ENCODE measurements at regions not wholly inside any gene's neighbourhood (a gene's known extent, or its start where the extent isn't known, plus 50 kb on each side); places are given as distances from the start of the nearest gene placed in this dataset.
A peak's percentile ranks its signal among the peaks of the same experiment; 100 is the strongest.

DNA sequence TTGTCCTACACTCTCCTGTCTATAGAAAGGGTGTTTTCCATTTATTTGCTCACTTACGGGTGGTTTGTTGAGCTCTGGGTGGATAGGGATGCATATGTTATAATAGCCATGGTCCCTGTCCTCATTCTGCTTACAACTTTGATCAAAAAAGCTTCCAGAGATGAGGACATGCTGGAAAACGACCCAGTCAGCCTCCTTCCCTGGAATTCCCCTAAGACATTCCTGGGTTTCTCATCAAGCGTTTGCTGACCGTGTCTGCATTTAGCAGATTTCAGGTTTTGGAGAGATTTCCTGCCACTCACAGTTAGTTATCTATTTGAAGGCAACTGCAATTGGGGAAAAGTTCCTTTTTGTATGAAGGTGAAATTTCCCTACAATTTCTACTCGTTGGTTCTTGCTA is 152.8 kb upstream of the AFDN start:
- 75% methylated on average over 5 of the region's 5 CpGs for WGBS, 2 donors
- TF ChIP-seq, protein P1, sequence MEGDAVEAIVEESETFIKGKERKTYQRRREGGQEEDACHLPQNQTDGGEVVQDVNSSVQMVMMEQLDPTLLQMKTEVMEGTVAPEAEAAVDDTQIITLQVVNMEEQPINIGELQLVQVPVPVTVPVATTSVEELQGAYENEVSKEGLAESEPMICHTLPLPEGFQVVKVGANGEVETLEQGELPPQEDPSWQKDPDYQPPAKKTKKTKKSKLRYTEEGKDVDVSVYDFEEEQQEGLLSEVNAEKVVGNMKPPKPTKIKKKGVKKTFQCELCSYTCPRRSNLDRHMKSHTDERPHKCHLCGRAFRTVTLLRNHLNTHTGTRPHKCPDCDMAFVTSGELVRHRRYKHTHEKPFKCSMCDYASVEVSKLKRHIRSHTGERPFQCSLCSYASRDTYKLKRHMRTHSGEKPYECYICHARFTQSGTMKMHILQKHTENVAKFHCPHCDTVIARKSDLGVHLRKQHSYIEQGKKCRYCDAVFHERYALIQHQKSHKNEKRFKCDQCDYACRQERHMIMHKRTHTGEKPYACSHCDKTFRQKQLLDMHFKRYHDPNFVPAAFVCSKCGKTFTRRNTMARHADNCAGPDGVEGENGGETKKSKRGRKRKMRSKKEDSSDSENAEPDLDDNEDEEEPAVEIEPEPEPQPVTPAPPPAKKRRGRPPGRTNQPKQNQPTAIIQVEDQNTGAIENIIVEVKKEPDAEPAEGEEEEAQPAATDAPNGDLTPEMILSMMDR (IDR thresholded peaks at IDR 0.05): no peak
- H3K4me3 ChIP-seq: no peak overlapping the region
- no peaks in the 10 kb centered on the region for H3K36me3 ChIP-seq
- intact Hi-C loops (cut with DNase I): no loop called here
- peaks cover 16 to 31% (median 21%) of the 10 kb centered on the region in 3 donors for H3K4me1 ChIP-seq
- H3K27me3 ChIP-seq: no peaks in the 10 kb centered on the region
- no peaks in the 10 kb centered on the region for H3K9me3 ChIP-seq
- FAIRE-seq: no peak
- no peak for DNase-seq
- no peak overlapping the region for H3K27ac ChIP-seq
- ATAC-seq: no peak

DNA sequence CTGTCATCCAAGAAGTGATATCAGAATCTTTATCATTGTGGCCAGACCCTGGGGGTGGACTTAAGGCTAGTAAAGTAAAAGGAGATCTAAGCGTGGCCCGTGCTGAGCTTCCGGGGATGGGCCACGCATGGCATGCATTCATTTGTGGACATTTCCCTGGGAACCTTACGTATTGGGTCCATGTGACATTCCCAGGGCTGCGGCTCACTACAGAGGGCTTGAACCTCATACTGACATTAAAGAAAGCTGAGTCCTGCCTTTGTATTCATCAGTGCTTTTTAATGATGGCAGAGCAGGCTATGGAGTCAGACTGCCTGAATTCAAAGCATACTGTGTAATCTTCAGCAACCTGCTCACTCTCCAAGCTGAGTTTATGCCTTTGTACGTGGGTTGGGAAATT is 152.2 kb upstream of the AFDN start:
- TF ChIP-seq, protein P1 (IDR thresholded peaks at IDR 0.05): no peak
- peak overlapping the region in 1 of 4 donors; percentile 73 for H3K27ac ChIP-seq
- H3K4me1 ChIP-seq: peaks cover 16 to 32% (median 21%) of the 10 kb centered on the region in 3 donors

DNA sequence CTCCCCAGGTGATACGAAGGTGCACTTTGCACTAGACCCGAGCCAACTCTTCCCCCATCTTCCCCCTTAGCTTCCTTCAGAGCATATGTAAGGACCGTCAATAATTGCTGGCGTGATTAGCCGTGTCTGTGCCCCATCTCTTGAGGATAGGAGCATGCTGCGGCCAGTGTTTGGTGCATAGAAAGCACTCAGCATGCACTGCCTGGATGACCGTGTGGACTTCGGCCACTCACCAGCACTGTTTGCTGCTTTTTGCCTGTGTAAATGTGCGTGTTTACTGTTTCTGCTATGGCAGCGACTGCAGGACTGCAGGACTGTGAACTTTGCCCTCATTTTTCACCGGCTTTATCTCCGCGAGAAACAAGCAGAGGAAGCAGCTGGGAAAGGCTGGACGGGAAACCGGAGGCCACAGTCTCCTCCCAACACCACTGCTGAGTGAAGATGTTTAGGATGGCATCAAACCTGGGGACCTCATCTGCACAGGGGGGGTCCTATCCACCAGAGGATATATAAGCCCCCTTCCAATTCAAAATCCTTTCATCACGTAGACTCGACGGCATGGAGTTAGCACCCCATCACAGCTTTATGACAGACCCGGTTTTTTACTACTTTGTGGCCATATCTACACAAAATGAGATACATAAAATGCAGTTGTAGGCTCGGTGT is 150.6 kb upstream of the AFDN start:
- Histone ChIP-seq H3K4me1 (peaks cover 16 to 32% (median 21%) of the 10 kb centered on the region in 3 donors), H3K4me3 (no peak overlapping the region), H3K27ac (peak overlapping the region; percentile 70 to 86 (median 75)), H3K27me3 (no peaks in the 10 kb centered on the region), H3K9me3 (no peaks in the 10 kb centered on the region), H3K36me3 (no peaks in the 10 kb centered on the region)
- DNase-seq (peak in 5 of 6 donors; percentile 63 to 88 (median 72)), FAIRE-seq (no peak), ATAC-seq (peak; percentile 88 to 91 (median 90))
- 9 to 18% methylated on average over 20 of the region's 20 CpGs for WGBS, 2 donors
- TF ChIP-seq, protein P1 (IDR thresholded peaks at IDR 0.05): no peak
- intact Hi-C loops (cut with DNase I): no loop called here

More for the DNA sequence above, 152.2 kb upstream of the AFDN start:
- no peak overlapping the region for H3K4me3 ChIP-seq
- intact Hi-C loops (cut with DNase I): no loop called here
- H3K27me3 ChIP-seq: no peaks in the 10 kb centered on the region
- H3K36me3 ChIP-seq: no peaks in the 10 kb centered on the region
- FAIRE-seq (no peak), ATAC-seq (no peak), DNase-seq (no peak)
- 92 to 96% methylated on average over 7 of the region's 7 CpGs for WGBS, 2 donors
- H3K9me3 ChIP-seq: no peaks in the 10 kb centered on the region

DNA sequence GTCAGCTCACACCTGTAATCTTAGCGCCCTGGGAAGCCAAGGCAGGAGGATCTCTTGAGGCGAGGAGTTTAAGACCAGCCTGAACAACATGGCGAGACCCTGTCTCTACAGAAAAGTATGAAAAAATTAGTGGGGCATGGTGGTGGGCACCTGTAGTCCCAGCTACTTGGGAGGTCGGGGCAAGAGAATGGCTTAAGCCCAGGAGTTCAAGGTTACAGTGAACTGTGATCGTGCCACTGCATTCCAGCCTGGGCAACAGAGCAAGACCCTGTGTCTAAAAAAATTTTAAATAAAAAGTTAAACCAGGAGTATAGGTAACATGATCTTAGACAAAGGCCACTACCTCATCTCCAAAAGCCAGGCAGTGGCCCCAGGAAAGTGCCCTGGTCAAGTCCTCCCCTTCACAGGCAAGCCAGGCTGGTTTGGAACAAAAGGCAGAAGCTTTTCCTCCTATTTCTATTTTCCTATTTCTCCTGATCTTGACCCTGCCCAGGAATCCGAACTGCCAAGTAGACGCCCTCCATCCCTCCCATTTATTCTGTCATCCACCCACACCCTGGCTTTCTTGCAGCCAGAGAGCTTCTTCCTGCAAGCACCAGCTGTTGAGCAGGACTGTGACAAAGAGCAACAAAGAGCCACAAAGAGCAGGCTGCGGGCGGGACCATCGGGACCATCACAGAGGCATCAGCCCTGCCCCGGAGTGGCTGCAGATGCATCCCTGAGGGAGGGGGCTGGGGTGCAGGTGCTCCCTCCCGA is 149.9 kb upstream of the AFDN start:
- TF ChIP-seq, protein P1 (IDR thresholded peaks at IDR 0.05): no peak
- ATAC-seq: peak in 1 of 4 donors; percentile 18
- DNase-seq: no peak
- H3K27me3 ChIP-seq: no peaks in the 10 kb centered on the region
- 71 to 76% methylated on average over 12 of the region's 12 CpGs for WGBS, 2 donors
- intact Hi-C loops (cut with DNase I): no loop called here
- no peak overlapping the region for H3K4me3 ChIP-seq
- H3K9me3 ChIP-seq: no peaks in the 10 kb centered on the region
- H3K4me1 ChIP-seq: peaks cover 16 to 32% (median 21%) of the 10 kb centered on the region in 3 donors
- H3K36me3 ChIP-seq: no peaks in the 10 kb centered on the region
- no peak for FAIRE-seq
- peak overlapping the region; percentile 70 to 86 (median 75) for H3K27ac ChIP-seq

DNA sequence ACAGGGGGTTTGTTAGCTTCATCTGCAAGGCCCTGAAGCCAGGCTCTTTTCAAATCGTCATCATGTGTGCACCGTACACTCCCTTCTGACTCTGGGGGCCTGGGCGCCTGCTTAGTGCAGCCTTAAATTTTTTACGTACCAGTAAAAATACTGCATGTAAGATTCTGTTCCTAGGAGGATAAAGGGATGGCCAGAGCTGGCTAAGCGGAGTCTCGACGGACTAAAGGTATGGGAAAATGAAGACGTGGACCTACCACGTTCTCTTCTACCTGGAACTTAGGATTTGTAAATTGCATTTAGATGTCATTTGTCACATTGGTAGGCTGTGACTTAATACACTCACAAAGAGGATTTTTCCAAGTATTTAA is 149.3 kb upstream of the AFDN start:
- intact Hi-C loops (cut with DNase I): no loop called here
- TF ChIP-seq, protein P1 (IDR thresholded peaks at IDR 0.05): no peak
- Histone ChIP-seq H3K4me1 (peaks cover 16 to 32% (median 21%) of the 10 kb centered on the region in 3 donors), H3K36me3 (no peaks in the 10 kb centered on the region), H3K4me3 (no peak overlapping the region), H3K27me3 (no peaks in the 10 kb centered on the region), H3K27ac (no peak overlapping the region), H3K9me3 (no peaks in the 10 kb centered on the region)
- ATAC-seq: no peak
- WGBS, 2 donors: 91 to 94% methylated on average over 9 of the region's 9 CpGs
- DNase-seq: no peak
- no peak for FAIRE-seq
